Mucosa of stomach (tissue), 1 donor: ENCODE measurements at regions not wholly inside any gene's neighbourhood (a gene's known extent, or its start where the extent isn't known, plus 50 kb on each side); places are given as distances from the start of the nearest gene placed in this dataset.
"Not testable (repeated sequence)": the region's sequence is repeated elsewhere in the genome, so short reads cannot be mapped to it uniquely, and the experiment has no call there.

Experiments used
- H3K27me3 ChIP-seq: one replicate; pipeline ENCODE4 v1.7.0; 2013; ENCODE audit warnings: mild to moderate bottlenecking, low read length; ENCODE audit not compliant: control insufficient read depth, insufficient read depth
- H3K36me3 ChIP-seq: one replicate; pipeline ENCODE4 v1.7.0; 2013; ENCODE audit warnings: low read length; ENCODE audit not compliant: control insufficient read depth, insufficient read depth
- H3K4me1 ChIP-seq: one replicate; pipeline ENCODE4 v1.7.0; 2013; ENCODE audit warnings: mild to moderate bottlenecking, low read length; ENCODE audit not compliant: control insufficient read depth, insufficient read depth
- H3K4me3 ChIP-seq: one replicate; pipeline ENCODE4 v1.7.0; 2013; ENCODE audit warnings: low read length
- H3K9ac ChIP-seq: one replicate; pipeline ENCODE4 v1.7.0; 2013; ENCODE audit warnings: mild to moderate bottlenecking, low read length, moderate library complexity
- H3K9me3 ChIP-seq: one replicate; pipeline ENCODE4 v1.7.0; 2013; ENCODE audit warnings: mild to moderate bottlenecking, low read length, moderate library complexity; ENCODE audit not compliant: control insufficient read depth
- donor health status: Pancreatic carcinoma.

DNA sequence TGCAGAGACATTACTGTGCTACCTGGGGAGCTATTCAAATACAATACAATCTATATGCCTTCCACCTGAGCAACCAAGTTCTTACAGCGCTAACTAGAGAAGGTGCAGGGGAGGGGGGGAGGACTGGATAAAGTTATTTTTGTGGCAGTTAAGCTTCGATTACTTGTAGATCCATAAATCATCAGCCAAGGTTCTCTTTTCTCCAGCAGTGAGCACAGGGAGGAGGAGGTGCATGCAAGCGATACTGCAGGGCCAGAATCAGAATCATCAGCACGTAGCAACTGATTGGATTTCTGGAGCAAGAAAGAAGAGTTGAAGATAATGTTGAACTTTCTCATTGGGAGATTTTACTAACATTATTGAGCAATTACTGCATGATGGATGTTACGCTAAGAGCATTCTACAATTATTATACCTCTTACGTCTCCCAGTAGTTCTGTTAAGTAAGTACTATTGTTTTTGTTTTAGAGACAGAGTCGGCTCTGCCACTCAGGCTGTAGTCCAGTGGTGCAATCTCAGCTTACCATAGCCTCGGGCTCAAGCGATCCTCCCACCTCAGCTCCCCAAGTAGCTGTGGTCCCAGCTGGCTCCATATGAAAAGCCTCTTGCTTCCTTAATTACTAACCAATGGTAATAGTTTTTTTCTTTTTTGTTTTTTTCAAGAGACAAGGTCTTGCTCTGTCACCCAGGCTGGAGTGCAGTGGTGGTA lies 74.6 kb upstream of the EEA1 start:
- no peaks in the 10 kb centered on the region for H3K27me3 ChIP-seq
- no peaks in the 10 kb centered on the region for H3K36me3 ChIP-seq
- H3K4me1 ChIP-seq = peaks cover 12% of the 10 kb centered on the region
- no peak overlapping the region for H3K4me3 ChIP-seq
- no peak overlapping the region for H3K9ac ChIP-seq
- no peaks in the 10 kb centered on the region for H3K9me3 ChIP-seq

DNA sequence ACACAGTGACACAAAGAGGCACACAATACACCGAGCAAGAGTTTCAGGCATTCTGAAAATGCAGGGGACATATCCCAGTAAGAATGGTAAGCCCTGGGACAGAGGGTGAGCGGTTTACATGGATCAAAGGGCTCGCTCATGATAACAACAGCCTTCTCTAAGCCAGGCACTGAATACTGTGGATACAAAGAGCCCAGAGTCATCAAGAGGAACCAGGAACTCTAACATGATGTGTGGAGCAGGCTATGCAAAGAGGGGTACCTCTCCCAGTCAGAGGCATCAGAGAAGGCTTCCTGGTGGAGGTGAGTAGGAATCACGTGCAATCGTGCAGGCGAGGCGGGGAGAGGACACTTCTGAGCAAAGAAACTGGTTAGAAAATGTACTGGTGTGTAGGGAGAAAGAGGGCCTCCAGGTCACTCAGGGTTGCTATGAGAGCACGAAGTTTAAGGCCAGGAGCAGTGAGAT lies 76.9 kb upstream of the EEA1 start:
- Histone ChIP-seq H3K4me3 (no peak overlapping the region), H3K36me3 (no peaks in the 10 kb centered on the region), H3K9me3 (no peaks in the 10 kb centered on the region), H3K4me1 (peaks cover 12% of the 10 kb centered on the region), H3K9ac (no peak overlapping the region), H3K27me3 (no peaks in the 10 kb centered on the region)

DNA sequence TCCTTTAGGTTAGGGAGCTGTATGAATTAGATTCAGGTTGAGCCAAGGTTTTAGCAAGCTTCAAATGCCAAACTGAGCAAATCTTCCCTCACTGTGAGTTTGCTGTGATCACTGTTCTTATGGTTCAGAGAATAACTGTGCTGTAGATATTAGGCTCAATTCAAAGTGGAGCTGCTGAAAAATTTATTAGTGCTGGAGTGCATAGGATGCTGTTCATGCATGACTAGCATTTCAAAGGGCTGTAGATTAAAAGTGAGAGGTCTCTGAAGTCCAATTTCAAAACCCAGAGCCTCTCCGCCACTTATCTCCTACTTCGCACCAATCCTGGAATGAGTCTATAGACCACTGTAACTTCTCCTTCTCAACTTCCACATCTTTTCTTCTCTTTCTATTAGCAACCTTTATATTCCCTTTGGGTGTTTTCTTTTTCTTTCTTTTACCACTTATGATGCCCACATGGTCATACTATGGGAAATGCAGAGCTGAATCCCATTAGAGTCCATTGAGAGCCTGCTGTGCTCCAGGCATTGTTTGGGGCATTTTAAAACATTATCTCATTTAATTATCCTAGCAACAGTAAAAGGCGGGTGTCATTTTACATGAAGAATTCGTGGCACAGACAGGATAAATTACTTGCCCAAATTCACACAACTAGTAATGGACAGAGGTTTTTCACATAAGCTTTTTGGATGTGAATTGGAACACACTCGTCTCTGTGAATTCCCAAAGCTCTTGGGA lies 77.5 kb upstream of the EEA1 start:
- Histone ChIP-seq H3K9me3 (no peaks in the 10 kb centered on the region), H3K9ac (no peak overlapping the region), H3K27me3 (no peaks in the 10 kb centered on the region), H3K4me1 (peaks cover 12% of the 10 kb centered on the region), H3K36me3 (no peaks in the 10 kb centered on the region), H3K4me3 (no peak overlapping the region)

DNA sequence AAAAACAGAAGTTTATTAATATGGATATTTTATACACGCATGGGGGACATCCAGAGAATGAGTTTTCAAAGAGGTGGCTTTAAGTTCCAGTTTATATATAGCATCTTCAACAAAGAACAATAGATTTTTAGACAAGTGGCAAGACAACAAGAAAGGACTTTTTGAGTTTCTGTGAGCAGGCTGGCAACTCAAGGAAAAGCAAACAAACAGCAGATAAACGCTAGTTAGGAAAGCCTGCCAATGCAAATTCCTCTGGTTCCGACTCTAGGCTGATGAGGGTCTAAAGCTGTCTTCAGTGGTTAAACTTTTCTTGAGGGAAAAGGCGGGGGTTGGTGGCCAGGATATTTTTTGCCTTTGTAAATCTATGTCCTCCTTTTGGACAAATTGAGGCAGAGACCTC lies 78.4 kb upstream of the EEA1 start:
- H3K9me3 ChIP-seq = no peaks in the 10 kb centered on the region
- no peak overlapping the region for H3K9ac ChIP-seq
- no peak overlapping the region for H3K4me3 ChIP-seq
- no peaks in the 10 kb centered on the region for H3K27me3 ChIP-seq
- peaks cover 8% of the 10 kb centered on the region for H3K4me1 ChIP-seq
- no peaks in the 10 kb centered on the region for H3K36me3 ChIP-seq

DNA sequence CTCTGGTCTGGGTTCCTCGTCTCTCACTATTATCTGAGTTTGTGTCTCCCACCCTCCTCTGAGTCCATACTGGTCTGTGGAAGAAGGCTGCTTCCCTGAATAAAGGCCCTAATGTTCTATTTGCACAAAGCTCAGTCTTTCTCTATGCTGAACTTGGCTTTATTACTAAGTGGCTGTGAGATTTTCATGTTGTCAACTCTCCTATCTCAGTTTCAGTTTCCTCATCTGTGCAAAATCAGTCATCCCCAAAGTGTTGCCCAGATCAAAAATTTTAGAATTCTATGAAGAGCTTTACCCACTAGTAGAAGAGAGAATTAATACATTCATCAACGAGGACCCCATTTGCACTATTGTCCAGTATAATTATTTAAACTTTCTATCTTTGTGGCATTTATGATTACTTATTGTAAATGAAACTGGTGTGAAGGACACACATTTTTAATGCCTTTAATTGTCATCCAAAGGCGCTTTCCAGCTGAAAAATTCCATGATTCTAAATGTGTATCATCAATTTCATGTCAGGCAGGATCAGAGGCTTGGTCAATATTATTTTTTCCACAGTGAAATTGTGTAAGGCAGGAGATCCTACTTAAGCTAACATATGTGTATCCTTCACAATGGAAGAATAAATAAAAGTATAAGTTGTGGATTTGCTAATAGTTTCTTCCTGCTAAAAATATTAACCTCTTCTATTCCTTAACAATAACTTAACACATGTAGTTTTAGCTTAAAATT lies 79.1 kb upstream of the EEA1 start:
- Histone ChIP-seq H3K9me3 (no peaks in the 10 kb centered on the region), H3K36me3 (no peaks in the 10 kb centered on the region), H3K9ac (no peak overlapping the region), H3K27me3 (no peaks in the 10 kb centered on the region), H3K4me1 (peaks cover 7% of the 10 kb centered on the region), H3K4me3 (no peak overlapping the region)

DNA sequence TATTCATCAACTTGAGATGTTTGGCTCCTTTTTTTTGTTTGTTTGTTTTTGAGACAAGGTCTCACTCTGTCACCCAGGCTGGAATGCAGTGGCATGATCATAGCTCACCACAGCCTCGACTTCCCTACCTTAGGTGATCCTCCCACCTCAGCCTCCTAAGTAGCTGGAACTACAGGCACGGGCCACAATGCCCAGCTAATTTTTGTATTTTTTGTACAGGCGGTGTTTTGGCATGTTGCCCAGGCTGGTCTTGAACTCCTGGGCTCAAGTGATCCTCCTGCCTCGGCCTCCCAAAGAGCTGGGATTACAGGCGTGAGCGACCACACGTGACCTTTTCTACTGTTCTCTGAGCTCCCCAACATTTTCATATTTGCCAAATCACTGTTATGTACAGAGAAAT lies 79.8 kb upstream of the EEA1 start:
- not testable (repeated sequence) for H3K9ac ChIP-seq, H3K4me3 ChIP-seq, H3K36me3 ChIP-seq, H3K4me1 ChIP-seq, H3K27me3 ChIP-seq, H3K9me3 ChIP-seq

DNA sequence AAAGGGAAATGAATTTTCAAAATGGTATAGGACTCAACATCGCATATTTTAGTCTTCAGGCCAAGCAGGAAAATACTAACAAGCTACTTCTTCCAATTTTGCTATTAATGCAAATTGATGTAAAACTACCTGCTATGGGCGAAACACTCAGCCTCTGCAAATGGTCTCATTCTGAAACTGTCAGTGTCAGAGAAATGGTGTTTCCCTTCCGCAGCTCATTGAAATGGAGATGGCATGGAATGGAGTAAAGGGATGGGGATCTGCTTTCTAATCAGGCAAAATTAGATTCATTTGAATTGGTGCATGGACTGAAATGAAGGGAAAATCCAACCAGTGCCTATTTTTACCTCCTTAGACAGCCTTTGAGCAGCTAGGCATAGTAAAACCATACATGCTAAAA lies 80.4 kb upstream of the EEA1 start:
- Histone ChIP-seq H3K27me3 (no peaks in the 10 kb centered on the region), H3K9ac (no peak overlapping the region), H3K36me3 (no peaks in the 10 kb centered on the region), H3K4me3 (no peak overlapping the region), H3K9me3 (no peaks in the 10 kb centered on the region), H3K4me1 (peaks cover 7% of the 10 kb centered on the region)

DNA sequence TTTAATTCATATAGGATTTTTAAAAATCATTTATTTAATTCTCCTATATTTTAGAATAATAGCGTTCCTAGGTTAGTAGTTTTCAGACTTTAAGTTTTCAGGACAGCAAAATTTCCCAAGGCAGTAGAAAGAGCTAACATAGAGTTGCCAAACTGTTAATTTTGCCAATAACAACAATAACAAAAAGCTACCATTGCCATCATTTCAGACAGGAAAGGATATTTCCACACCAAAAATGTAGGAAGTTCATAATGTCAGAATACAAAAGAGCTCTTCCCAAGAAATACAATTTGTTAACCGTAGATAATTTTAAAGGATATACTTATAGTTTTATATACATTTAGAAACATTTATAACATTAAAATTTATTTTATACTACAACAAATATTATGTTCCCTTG lies 81.4 kb upstream of the EEA1 start:
- H3K36me3 ChIP-seq = no peaks in the 10 kb centered on the region
- H3K4me1 ChIP-seq = peaks cover 16% of the 10 kb centered on the region
- no peaks in the 10 kb centered on the region for H3K9me3 ChIP-seq
- no peak overlapping the region for H3K4me3 ChIP-seq
- no peak overlapping the region for H3K9ac ChIP-seq
- no peaks in the 10 kb centered on the region for H3K27me3 ChIP-seq

DNA sequence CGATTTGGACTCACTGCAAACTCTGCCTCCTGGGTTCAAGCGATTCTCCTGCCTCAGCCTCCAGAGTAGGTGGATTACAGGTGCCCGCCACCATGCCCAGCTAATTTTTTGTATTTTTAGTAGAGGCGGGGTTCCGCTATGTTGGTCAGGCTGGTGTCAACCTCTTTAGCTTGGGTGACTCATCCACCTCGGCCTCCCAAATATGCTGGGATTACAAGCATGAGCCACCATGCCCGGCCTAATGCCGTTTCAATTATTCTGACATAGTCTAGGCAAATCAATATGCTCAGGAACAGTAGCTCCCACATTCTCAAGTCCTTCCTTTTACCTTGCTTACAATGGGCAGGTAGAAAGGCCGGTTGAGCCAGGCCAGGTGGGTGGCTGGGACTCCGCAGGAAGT lies 82.0 kb upstream of the EEA1 start:
- no peaks in the 10 kb centered on the region for H3K36me3 ChIP-seq
- no peaks in the 10 kb centered on the region for H3K9me3 ChIP-seq
- no peaks in the 10 kb centered on the region for H3K27me3 ChIP-seq
- H3K9ac ChIP-seq = no peak overlapping the region
- peaks cover 19% of the 10 kb centered on the region for H3K4me1 ChIP-seq
- H3K4me3 ChIP-seq = no peak overlapping the region

DNA sequence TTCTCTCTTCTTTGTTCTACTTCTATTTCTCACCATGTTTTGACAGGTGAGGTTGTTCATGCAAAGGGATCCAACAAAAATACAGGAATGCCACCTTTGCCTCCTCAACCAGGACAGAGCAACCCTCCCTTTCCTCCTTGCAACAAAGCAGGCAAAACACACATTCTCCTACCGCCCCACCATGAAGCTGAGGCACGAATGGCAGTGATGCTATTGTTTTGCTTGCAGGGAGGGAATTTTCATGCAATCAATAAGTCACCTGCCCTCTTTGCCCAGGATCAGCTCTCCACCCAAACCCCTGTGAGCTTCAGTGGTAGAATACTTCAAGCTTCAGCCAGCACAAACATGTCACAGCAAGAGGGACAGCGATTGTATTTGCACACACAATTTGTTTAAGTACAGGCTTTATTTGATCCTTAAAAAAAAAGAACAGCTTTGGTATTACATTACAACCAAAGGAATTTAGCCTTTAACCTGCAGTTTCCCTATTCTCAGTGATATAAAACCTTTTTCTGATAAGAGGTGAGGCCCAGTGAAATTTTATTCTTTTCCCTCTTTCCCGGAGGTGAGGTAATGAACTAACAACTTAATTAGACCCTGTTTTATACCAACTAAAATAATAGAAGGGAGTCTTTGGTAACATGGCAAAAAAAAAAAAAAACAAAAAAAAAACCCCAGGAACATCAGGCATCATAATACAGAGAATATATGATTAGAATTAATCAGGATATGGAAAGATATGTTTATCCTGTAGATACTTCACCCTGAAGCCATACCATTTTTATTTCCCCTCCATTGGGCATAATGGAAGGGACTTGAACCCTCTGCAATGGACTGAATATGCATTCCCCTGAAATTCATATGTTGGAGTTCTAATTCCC lies 87.0 kb upstream of the EEA1 start:
- Histone ChIP-seq H3K4me1 (peaks cover 32% of the 10 kb centered on the region), H3K27me3 (no peaks in the 10 kb centered on the region), H3K4me3 (no peak overlapping the region), H3K36me3 (no peaks in the 10 kb centered on the region), H3K9me3 (no peaks in the 10 kb centered on the region), H3K9ac (no peak overlapping the region)

DNA sequence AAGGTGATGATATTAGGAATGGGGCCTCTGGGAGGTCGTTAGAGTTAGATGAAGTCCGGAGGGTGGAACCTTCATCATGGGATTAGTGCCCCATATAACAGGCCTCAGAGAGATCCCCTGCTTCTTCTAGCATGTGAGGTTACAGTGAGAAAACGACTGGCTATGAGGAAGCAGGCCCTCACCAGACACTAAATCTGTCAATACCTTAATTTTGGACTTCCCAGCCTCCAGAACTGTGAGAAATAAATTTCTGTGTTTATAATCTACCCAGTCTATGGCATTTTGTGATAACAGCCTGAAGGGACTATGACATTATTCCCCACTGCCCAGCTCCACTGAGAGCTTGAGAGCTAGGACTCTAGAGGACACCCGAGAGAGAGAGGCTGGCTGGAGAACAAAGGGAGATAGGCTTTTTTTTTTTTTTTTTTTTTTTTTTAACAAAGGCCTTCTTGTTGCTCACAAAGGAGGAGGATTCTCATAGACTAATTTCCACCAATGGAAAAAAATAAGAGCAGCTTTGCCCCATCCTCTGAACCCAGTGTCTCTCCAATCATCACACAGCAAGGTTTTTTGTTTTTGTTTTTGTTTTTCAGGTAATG lies 87.8 kb upstream of the EEA1 start:
- Histone ChIP-seq H3K9ac (no peak overlapping the region), H3K4me1 (peaks cover 36% of the 10 kb centered on the region), H3K4me3 (no peak overlapping the region), H3K36me3 (no peaks in the 10 kb centered on the region), H3K9me3 (no peaks in the 10 kb centered on the region), H3K27me3 (no peaks in the 10 kb centered on the region)
